Cerebellar nuclear complex (tissue), 1 donor: ENCODE measurements at regions not wholly inside any gene's neighbourhood (a gene's known extent, or its start where the extent isn't known, plus 50 kb on each side); places are given as distances from the start of the nearest gene placed in this dataset.
"Not testable (repeated sequence)": the region's sequence is repeated elsewhere in the genome, so short reads cannot be mapped to it uniquely, and the experiment has no call there.

Experiments used
- DNase-seq, 2 experiments: peaks; one replicate each; lab custom pipeline; 2025; lab: John Stamatoyannopoulos, UW

DNA sequence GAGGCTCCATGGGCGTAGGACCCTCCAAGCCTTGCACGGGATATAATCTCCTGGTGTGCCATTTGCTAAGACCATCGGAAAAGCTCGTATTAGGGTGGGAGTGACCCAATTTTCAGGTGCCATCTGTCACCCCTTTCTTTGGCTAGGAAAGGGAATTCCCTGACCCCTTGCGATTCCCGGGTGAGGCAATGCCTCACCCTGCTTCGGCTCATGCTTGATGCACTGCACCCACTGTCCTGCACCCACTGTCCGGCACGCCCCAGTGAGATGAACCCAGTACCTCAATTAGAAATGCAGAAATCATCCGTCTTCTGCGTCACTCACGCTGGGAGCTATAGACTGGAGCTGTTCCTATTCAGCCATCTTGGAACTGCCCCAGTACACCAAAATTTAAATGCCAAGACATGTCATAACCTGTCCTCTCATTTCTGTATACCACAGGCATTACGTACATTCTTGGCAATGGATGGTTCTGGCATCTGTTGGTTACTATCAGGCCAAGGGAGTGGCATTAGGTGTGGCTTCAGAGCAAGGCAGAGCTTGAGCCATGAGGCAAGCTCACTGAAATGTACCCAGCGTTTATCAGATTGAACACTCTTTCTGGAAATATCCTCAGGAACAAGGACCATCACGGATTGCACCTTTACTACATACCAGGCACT is 95.4 kb upstream of the GALNT18 start:
- no peak for DNase-seq

DNA sequence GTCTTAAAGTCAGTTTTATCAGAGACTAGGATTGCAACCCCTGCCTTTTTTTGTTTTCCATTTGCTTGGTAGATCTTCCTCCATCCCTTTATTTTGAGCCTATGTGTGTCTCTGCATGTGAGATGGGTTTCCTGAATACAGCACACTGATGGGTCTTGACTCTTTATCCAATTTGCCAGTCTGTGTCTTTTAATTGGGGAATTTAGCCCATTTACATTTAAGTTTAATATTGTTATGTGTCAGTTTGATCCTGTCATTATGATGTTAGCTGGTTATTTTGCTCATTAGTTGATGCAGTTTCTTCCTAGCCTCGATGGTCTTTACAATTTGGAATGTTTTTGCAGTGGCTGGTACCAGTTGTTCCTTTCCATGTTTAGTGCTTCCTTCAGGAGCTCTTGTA is 93.3 kb upstream of the GALNT18 start:
- DNase-seq = not testable (repeated sequence)

DNA sequence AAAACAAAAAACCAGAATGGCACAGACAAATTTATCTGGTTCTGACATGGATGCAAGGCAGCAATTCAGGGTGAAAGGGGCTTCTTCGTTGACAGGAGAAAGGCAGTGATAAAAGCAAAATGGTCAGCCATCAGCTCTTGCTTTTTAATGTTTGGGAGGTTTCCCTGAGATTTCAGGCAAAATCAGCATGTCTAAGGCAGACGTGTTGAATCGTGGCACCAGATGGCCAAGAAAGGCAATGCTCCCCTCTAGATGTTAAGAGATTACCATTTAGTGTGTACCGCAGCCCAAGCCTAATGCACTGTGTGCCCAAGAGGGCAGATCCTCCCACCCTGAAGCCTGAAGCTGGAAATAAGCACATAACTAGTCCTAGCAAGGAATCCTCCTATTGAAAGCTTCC is 88.8 kb upstream of the GALNT18 start:
- DNase-seq = no peak

GRCh38 chr11:11709447-11710239 is 87.8 kb upstream of the GALNT18 start:
- no peak for DNase-seq

DNA sequence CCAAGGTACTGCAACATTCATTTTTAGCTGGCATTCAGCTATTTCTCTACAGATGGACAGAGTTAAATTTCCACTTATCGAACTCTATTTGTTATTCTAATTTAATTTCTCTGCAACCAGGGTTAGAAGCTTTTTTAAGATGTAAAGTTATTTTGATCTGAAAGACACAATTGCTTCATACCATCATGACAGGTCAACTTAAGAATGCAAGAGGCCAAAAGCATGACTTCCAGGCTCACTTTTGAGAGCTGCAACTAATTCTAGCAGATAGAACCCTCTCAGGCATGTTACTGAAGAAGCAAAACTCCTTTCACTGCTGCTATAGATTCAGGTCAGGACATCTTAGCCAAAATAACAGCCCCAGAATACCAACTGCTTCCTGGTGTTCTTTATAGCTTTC is 86.5 kb upstream of the GALNT18 start:
- no peak for DNase-seq

DNA sequence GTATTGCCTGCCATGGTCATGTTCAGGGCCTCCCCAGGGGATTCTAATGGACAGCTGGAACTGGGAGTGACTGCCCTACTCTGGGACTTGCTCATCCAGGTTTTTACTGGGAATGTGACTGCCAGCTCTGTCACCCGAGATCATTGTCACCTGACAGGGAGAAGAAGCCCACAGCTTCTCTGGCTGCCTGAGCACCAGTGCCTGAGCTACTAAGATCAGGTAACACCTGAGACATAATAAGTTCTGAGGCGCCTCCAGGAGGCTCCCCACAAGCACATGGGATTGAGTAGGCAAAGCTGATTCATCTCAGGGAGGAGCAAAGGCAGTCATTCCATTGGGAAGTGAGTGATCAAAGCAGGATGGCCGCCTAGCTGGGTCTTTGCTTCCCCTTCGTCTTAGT is 84.2 kb upstream of the GALNT18 start:
- DNase-seq = no peak

- DNase-seq = no peak
Observed at GRCh38 chr11:11703885-11704284, 82.1 kb upstream of the GALNT18 start.

- peak in 1 of 2 experiments; percentile 3 for DNase-seq
Observed at GRCh38 chr11:11701070-11701469, 79.3 kb upstream of the GALNT18 start.

DNA sequence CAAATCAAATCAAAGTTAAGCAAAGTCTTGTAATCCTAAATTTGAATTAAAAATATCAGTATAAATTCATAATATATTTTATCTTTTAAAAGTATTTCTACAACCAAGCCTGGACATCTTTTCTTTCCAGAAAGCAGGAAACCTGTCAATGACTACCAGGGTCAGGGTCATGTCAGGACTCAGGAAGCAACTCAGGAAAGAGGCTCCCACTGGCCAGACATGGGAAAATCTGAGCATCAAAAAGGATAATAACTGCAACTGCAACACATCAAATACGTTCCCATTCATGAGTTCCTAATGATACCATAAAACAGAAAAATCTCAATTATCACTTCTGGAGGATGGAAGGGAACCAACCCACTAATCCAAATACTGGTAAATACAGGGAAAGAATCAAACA is 76.0 kb upstream of the GALNT18 start:
- DNase-seq = no peak

GRCh38 chr11:11691296-11692151 is 69.7 kb upstream of the GALNT18 start:
- no peak for DNase-seq

DNA sequence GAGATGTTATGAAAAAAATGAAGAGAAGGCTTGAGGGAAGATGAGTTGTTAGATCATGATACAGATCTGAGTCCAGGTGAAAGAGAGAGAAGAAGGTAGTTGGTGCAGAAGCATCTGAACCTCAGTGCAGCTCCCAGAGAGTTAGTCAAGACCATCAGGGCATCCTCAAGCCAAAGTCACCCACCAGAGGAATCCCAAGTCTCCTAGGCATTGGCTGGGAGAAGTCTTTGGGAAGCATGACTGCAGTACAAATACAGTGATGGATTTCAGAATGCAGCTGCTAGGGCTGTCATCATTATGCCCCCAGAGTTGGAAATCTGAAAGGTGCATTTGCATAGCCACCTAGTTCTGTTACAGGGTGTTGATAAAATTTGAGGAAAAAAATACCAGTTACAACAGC is 59.7 kb upstream of the GALNT18 start:
- DNase-seq = no peak

GRCh38 chr11:11677672-11678356 is 56.0 kb upstream of the GALNT18 start:
- DNase-seq = no peak

- no peak for DNase-seq
Observed at GRCh38 chr11:11675671-11676181, 53.9 kb upstream of the GALNT18 start.

DNA sequence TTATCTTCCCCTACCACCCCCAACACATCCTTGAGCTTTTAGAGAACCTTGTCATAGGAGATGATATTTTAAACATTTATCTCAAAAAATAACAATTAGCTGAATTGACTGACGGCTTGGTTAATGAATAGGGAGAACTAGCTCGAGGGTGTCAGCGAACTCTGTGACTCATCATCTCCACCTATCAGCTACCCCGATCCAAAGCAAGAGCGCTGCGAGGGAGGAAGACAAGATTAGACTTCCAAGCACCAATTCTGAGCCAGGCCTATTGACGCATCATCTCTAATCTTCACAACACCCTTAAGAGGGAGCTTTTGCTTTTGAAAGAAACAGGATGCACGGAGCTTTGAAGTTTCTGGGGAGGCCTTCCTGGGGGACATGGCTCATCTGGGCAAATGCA is 51.0 kb upstream of the GALNT18 start:
- DNase-seq = no peak

- no peak for DNase-seq
Observed at GRCh38 chr11:11672101-11672500, 50.3 kb upstream of the GALNT18 start.
